WTC11 (cell line): ENCODE measurements at regions not wholly inside any gene's neighbourhood (a gene's known extent, or its start where the extent isn't known, plus 50 kb on each side); places are given as distances from the start of the nearest gene placed in this dataset.

Experiments
- ATAC-seq: fragments of 200-7000 bp; cut with Tn5 transposase; 2 replicates; pipeline ENCODE4 v1.10.0; 2021; ENCODE audit warnings: mild to moderate bottlenecking, moderate library complexity
- CTCF ChIA-PET: fragments of 300-600 bp; sonication (Branson Sonifier 250); formaldehyde crosslinking; loops from one replicate; lab custom pipeline; 2021; ENCODE audit warnings: antibody characterized with exemption; lab: Charles Lee
- POLR2A ChIA-PET: fragments of 350-600 bp; sonication (Branson Sonifier 250); formaldehyde crosslinking; loops from one replicate; lab custom pipeline; 2021; ENCODE audit warnings: antibody characterized with exemption; lab: Charles Lee
- DNase-seq: peaks from one replicate; pipeline ENCODE4 v3.0.0; 2021; ENCODE audit warnings: low spot score
- H3K27ac Mint-ChIP-seq: 2 replicates; pipeline ENCODE4 v1.8.0; 2021; ENCODE audit warnings: mixed read lengths
- H3K27me3 Mint-ChIP-seq: 2 replicates; pipeline ENCODE4 v1.8.0; 2021; ENCODE audit warnings: low read depth, mild to moderate bottlenecking, moderate library complexity, mixed read lengths
- H3K36me3 Mint-ChIP-seq: 2 replicates; pipeline ENCODE4 v1.8.0; 2021; ENCODE audit warnings: mixed read lengths
- H3K4me1 Mint-ChIP-seq: 2 replicates; pipeline ENCODE4 v1.8.0; 2022; ENCODE audit warnings: mixed read lengths
- H3K4me3 Mint-ChIP-seq: 2 replicates; pipeline ENCODE4 v1.8.0; 2021; ENCODE audit warnings: mild to moderate bottlenecking, moderate library complexity, mixed read lengths
- H3K9me3 Mint-ChIP-seq: 2 replicates; pipeline ENCODE4 v1.8.0; 2021; ENCODE audit warnings: mixed read lengths
- AFF4 ChIP-seq: sonication (generic); formaldehyde crosslinking; IDR thresholded peaks from 2 replicates; pipeline ENCODE4 v1.8.1; 2023; ENCODE audit warnings: mild to moderate bottlenecking, missing genetic modification reagents, borderline replicate concordance
- ARID4B ChIP-seq: sonication (generic); formaldehyde crosslinking; IDR thresholded peaks from 2 replicates; pipeline ENCODE4 v1.8.0; 2023; ENCODE audit warnings: missing genetic modification reagents, mild to moderate bottlenecking, borderline replicate concordance
- E2F1 ChIP-seq: sonication (generic); formaldehyde crosslinking; IDR thresholded peaks from 2 replicates; pipeline ENCODE4 v1.8.0; 2022; ENCODE audit warnings: mild to moderate bottlenecking, missing genetic modification reagents
- E2F4 ChIP-seq: sonication (generic); formaldehyde crosslinking; IDR thresholded peaks from 2 replicates; pipeline ENCODE4 v1.8.1; 2022; ENCODE audit warnings: low read depth, mild to moderate bottlenecking, moderate library complexity, missing genetic modification reagents, borderline replicate concordance
- EMX1 ChIP-seq: fragments of 250-450 bp; sonication (Bioruptor Pico); IDR thresholded peaks from 2 replicates; pipeline ENCODE4 v1.8.0; 2021; ENCODE audit warnings: mild to moderate bottlenecking
- ESRRA ChIP-seq: sonication (generic); formaldehyde crosslinking; IDR thresholded peaks from 2 replicates; pipeline ENCODE4 v1.8.1; 2022; ENCODE audit warnings: mild to moderate bottlenecking, missing genetic modification reagents, borderline replicate concordance
- FOXP1 ChIP-seq: sonication (generic); formaldehyde crosslinking; IDR thresholded peaks from 2 replicates; pipeline ENCODE4 v1.8.0; 2022; ENCODE audit warnings: missing genetic modification reagents, mild to moderate bottlenecking, moderate library complexity, borderline replicate concordance
- IRF1 ChIP-seq: sonication (generic); formaldehyde crosslinking; IDR thresholded peaks from 2 replicates; pipeline ENCODE4 v1.8.0; 2023; ENCODE audit warnings: missing genetic modification reagents
- MLX ChIP-seq: sonication (generic); formaldehyde crosslinking; IDR thresholded peaks from 2 replicates; pipeline ENCODE4 v1.8.1; 2023; ENCODE audit warnings: mild to moderate bottlenecking, missing genetic modification reagents, moderate library complexity
- MXD4 ChIP-seq: fragments of 250-450 bp; sonication (Bioruptor Pico); IDR thresholded peaks from 2 replicates; pipeline ENCODE4 v1.8.0; 2021; ENCODE audit warnings: mild to moderate bottlenecking, moderate library complexity, borderline replicate concordance
- MYBL2 ChIP-seq: sonication (generic); formaldehyde crosslinking; IDR thresholded peaks from 2 replicates; pipeline ENCODE4 v1.8.1; 2023; ENCODE audit warnings: mild to moderate bottlenecking, moderate library complexity, missing genetic modification reagents
- NFE2L1 ChIP-seq: sonication (generic); formaldehyde crosslinking; IDR thresholded peaks from 2 replicates; pipeline ENCODE4 v1.8.1; 2023; ENCODE audit warnings: missing genetic modification reagents
- NR3C1 ChIP-seq: sonication (generic); formaldehyde crosslinking; conservative IDR thresholded peaks from 2 replicates; pipeline ENCODE4 v1.8.1; 2023; ENCODE audit warnings: low read depth, mild to moderate bottlenecking, missing genetic modification reagents
- SMAD4 ChIP-seq: sonication (generic); formaldehyde crosslinking; IDR thresholded peaks from 2 replicates; pipeline ENCODE4 v1.8.0; 2022; ENCODE audit warnings: mild to moderate bottlenecking, missing genetic modification reagents
- TCF7 ChIP-seq: sonication (generic); formaldehyde crosslinking; IDR thresholded peaks from 2 replicates; pipeline ENCODE4 v1.8.0; 2022; ENCODE audit warnings: mild to moderate bottlenecking, low read depth, missing genetic modification reagents, moderate library complexity
- ZBTB21 ChIP-seq: sonication (generic); formaldehyde crosslinking; IDR thresholded peaks from 2 replicates; pipeline ENCODE4 v1.8.1; 2023; ENCODE audit warnings: mild to moderate bottlenecking, missing genetic modification reagents, borderline replicate concordance
- ZMAT4 ChIP-seq: fragments of 250-450 bp; sonication (Bioruptor Pico); IDR thresholded peaks from 2 replicates; pipeline ENCODE4 v1.9.0; 2021; ENCODE audit warnings: mild to moderate bottlenecking
- ZNF219 ChIP-seq: sonication (generic); formaldehyde crosslinking; IDR thresholded peaks from 2 replicates; pipeline ENCODE4 v1.8.0; 2023; ENCODE audit warnings: missing genetic modification reagents, mild to moderate bottlenecking, borderline replicate concordance
- ZNF232 ChIP-seq: sonication (generic); formaldehyde crosslinking; IDR thresholded peaks from 2 replicates; pipeline ENCODE4 v1.8.0; 2022; ENCODE audit warnings: mild to moderate bottlenecking, missing genetic modification reagents
- ZNF423 ChIP-seq: fragments of 250-450 bp; sonication (Bioruptor Pico); IDR thresholded peaks from 2 replicates; pipeline ENCODE4 v2.1.2; 2022; ENCODE audit warnings: mild to moderate bottlenecking, moderate library complexity

GRCh38 chr3:83048556-83048955, 1287.1 kb upstream of the GBE1 start:
- no peak overlapping the region for H3K4me3 Mint-ChIP-seq
- no peaks in the 10 kb centered on the region for H3K9me3 Mint-ChIP-seq
- CTCF ChIA-PET: no interaction called here
- H3K36me3 Mint-ChIP-seq: no peaks in the 10 kb centered on the region
- H3K4me1 Mint-ChIP-seq: no peaks in the 10 kb centered on the region
- no peak for ATAC-seq
- no peaks in the 10 kb centered on the region for H3K27me3 Mint-ChIP-seq
- H3K27ac Mint-ChIP-seq: no peak overlapping the region
- POLR2A ChIA-PET: no interaction called here
- DNase-seq: no peak
- TF ChIP-seq EMX1: no peak
- no peak for TF ChIP-seq ZBTB21 (CRISPR knock-in tag)
- TF ChIP-seq ZNF232 (CRISPR knock-in tag): no peak
- no peak for TF ChIP-seq IRF1 (CRISPR knock-in tag)

GRCh38 chr3:83039422-83039821, 1278.0 kb upstream of the GBE1 start:
- CTCF ChIA-PET: no interaction called here
- H3K36me3 Mint-ChIP-seq: peaks cover 5% of the 10 kb centered on the region
- POLR2A ChIA-PET: no interaction called here
- peaks cover 10% of the 10 kb centered on the region for H3K9me3 Mint-ChIP-seq
- H3K27ac Mint-ChIP-seq: no peak overlapping the region
- DNase-seq (no peak), ATAC-seq (no peak)
- no peaks in the 10 kb centered on the region; the same call in 1 of the 2 replicates for H3K27me3 Mint-ChIP-seq
- H3K4me3 Mint-ChIP-seq: no peak overlapping the region
- peaks cover 8% of the 10 kb centered on the region for H3K4me1 Mint-ChIP-seq
- TF ChIP-seq E2F4 (CRISPR knock-in tag) (no peak), MXD4 (CRISPR knock-in tag) (no peak)

GRCh38 chr3:83035704-83036010, 1274.2 kb upstream of the GBE1 start:
- CTCF ChIA-PET: no interaction called here
- H3K4me1 Mint-ChIP-seq: peaks cover 4% of the 10 kb centered on the region
- peaks cover 10% of the 10 kb centered on the region for H3K9me3 Mint-ChIP-seq
- H3K4me3 Mint-ChIP-seq: no peak overlapping the region
- ATAC-seq (no peak), DNase-seq (peak; percentile 7)
- POLR2A ChIA-PET: no interaction called here
- no peak overlapping the region for H3K27ac Mint-ChIP-seq
- no peaks in the 10 kb centered on the region; the same call in 1 of the 2 replicates for H3K27me3 Mint-ChIP-seq
- peaks cover 5% of the 10 kb centered on the region for H3K36me3 Mint-ChIP-seq
- no peak for TF ChIP-seq ZNF423 (CRISPR knock-in tag)
- TF ChIP-seq MYBL2 (CRISPR knock-in tag): no peak
- no peak for TF ChIP-seq ZMAT4 (CRISPR knock-in tag)
- no peak for TF ChIP-seq NFE2L1
- no peak for TF ChIP-seq ZNF219 (CRISPR knock-in tag)
- TF ChIP-seq AFF4 (CRISPR knock-in tag): no peak
- no peak for TF ChIP-seq TCF7 (CRISPR knock-in tag)
- no peak for TF ChIP-seq NR3C1 (CRISPR knock-in tag)
- TF ChIP-seq E2F1 (CRISPR knock-in tag): no peak
- TF ChIP-seq MLX (CRISPR knock-in tag): no peak
- no peak for TF ChIP-seq SMAD4 (CRISPR knock-in tag)
- no peak for TF ChIP-seq ESRRA
- no peak for TF ChIP-seq FOXP1 (CRISPR knock-in tag)
- no peak for TF ChIP-seq ARID4B
